ENCODE measurements at regions not wholly inside any gene's neighbourhood (a gene's known extent, or its start where the extent isn't known, plus 50 kb on each side); places are given as distances from the start of the nearest gene placed in this dataset.

- Mint-ChIP-seq H3K4me3 (no peak overlapping the region), H3K27ac (no peak overlapping the region), H3K9me3 (no peaks in the 10 kb centered on the region), H3K4me1 (peaks cover 26% of the 10 kb centered on the region), H3K27me3 (peaks cover 2% of the 10 kb centered on the region), H3K36me3 (ENCODE audit: low read depth) (no peaks in the 10 kb centered on the region)
- CTCF ChIA-PET = no interaction called here
- POLR2A ChIA-PET = no interaction called here
- DNase-seq = no peak
These were observed 128.0 kb upstream of the PRICKLE2 start for GRCh38 chr3:64353226-64353625.

DNA sequence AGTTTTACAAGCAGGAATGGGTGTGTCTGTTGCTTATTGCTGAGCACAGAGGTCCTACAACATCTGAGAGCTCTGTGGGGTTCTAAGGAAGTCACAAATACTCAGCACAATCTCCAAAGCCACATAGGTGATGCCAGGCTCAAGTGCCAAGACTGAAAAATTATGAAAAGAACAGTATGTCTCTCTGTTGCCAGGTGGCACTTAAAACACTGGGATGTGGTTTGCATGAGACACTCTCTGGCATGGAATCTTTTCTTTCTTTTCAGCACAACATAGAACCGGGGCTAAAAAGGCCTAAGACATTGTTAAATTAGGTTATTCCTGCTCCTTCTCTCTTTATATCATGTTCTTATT, 127.3 kb upstream of the PRICKLE2 start:
- Mint-ChIP-seq H3K36me3 (ENCODE audit: low read depth) (no peaks in the 10 kb centered on the region), H3K27ac (no peak overlapping the region), H3K4me1 (peaks cover 26% of the 10 kb centered on the region), H3K9me3 (no peaks in the 10 kb centered on the region), H3K27me3 (peaks cover 2% of the 10 kb centered on the region), H3K4me3 (no peak overlapping the region)
- DNase-seq = no peak
- POLR2A ChIA-PET = no interaction called here
- CTCF ChIA-PET = no interaction called here

- H3K36me3 Mint-ChIP-seq (ENCODE audit: low read depth) = no peaks in the 10 kb centered on the region
- H3K4me1 Mint-ChIP-seq = peaks cover 25% of the 10 kb centered on the region
- H3K4me3 Mint-ChIP-seq = no peak overlapping the region
- H3K9me3 Mint-ChIP-seq = no peaks in the 10 kb centered on the region
- CTCF ChIA-PET = no interaction called here
- no peak overlapping the region for H3K27ac Mint-ChIP-seq
- peaks cover 2% of the 10 kb centered on the region for H3K27me3 Mint-ChIP-seq
- POLR2A ChIA-PET = no interaction called here
- no peak for DNase-seq
These were observed 126.7 kb upstream of the PRICKLE2 start for GRCh38 chr3:64351713-64352638.

DNA sequence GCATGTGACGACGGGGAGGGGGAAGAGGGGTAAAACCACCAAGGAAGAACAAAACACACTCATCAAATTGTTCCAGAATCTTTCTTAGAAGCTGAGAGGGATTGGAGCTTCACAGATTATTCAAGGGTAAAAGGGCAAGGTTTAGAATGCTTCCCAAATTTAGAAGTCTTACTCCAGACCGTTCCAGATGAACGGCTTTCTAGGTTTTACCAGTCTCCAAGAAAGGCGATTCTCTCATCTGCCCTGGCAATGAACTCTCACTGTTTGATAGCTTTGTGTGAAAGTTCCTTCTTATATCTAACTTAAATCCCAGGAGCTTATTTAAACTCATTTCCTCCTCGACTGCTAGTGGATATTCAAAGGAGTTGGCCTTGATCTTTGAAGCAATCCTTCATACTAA, 124.3 kb upstream of the PRICKLE2 start:
- peaks cover 17% of the 10 kb centered on the region for H3K4me1 Mint-ChIP-seq
- H3K27me3 Mint-ChIP-seq = peaks cover 8% of the 10 kb centered on the region
- H3K4me3 Mint-ChIP-seq = no peak overlapping the region
- ChIA-PET CTCF (interaction anchor here (1.3 kb wide), 1 partner anchor 14 kb away, joined by 3 read pairs; no protein-coding TSS in a partner anchor), POLR2A (no interaction called here)
- no peak overlapping the region for H3K27ac Mint-ChIP-seq
- no peaks in the 10 kb centered on the region for H3K36me3 Mint-ChIP-seq (ENCODE audit: low read depth)
- no peak for DNase-seq
- no peaks in the 10 kb centered on the region for H3K9me3 Mint-ChIP-seq

- Mint-ChIP-seq H3K27ac (no peak overlapping the region), H3K36me3 (ENCODE audit: low read depth) (no peaks in the 10 kb centered on the region), H3K4me3 (no peak overlapping the region), H3K9me3 (no peaks in the 10 kb centered on the region), H3K4me1 (peaks cover 3% of the 10 kb centered on the region), H3K27me3 (peaks cover 8% of the 10 kb centered on the region)
- ChIA-PET POLR2A (no interaction called here), CTCF (no interaction called here)
- DNase-seq = no peak
These were observed 120.1 kb upstream of the PRICKLE2 start for GRCh38 chr3:64345371-64345770.

- no peaks in the 10 kb centered on the region for H3K9me3 Mint-ChIP-seq
- POLR2A ChIA-PET = no interaction called here
- no peak overlapping the region for H3K27ac Mint-ChIP-seq
- no peak overlapping the region for H3K4me3 Mint-ChIP-seq
- CTCF ChIA-PET = no interaction called here
- H3K36me3 Mint-ChIP-seq (ENCODE audit: low read depth) = no peaks in the 10 kb centered on the region
- no peaks in the 10 kb centered on the region for H3K4me1 Mint-ChIP-seq
- peaks cover 8% of the 10 kb centered on the region for H3K27me3 Mint-ChIP-seq
- no peak for DNase-seq
These were observed 119.5 kb upstream of the PRICKLE2 start for GRCh38 chr3:64344721-64345207.

DNA sequence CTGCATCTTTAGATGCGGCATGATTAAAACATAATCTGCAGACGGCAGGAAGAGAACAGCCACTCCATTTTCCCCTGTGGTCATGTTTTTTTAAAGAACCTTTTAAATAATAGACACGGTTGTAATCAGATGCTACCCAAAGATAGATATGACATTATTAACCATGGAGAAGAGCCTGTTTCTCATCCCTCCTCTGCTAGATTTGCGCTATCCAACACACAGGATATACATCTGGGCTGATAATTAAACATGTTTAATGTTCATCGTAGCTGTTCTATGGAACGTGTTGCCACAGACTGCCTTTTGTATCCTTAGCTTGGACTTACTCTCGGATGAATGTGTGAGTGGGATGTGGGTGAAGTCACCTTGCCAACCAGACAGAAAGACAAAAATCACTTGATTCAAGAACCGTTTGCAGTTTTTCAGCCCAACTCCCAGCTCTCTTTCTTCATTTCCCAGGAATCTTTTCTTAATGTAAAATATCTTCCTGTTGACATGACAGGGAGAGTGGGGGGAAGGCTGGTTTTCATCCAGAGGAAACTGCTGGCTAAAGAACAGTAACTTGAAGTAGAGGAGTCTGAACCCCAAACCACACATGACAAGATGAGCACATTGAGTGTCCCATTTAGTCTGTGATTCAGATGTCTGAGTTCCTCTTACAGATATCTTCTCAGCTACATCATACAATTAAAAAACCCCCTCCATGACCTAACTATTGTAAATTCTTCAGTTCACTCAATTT, 118.6 kb upstream of the PRICKLE2 start:
- ChIA-PET CTCF (no interaction called here), POLR2A (no interaction called here)
- no peak for DNase-seq
- Mint-ChIP-seq H3K4me3 (no peak overlapping the region), H3K4me1 (no peaks in the 10 kb centered on the region), H3K36me3 (ENCODE audit: low read depth) (no peaks in the 10 kb centered on the region), H3K27me3 (peaks cover 8% of the 10 kb centered on the region), H3K27ac (no peak overlapping the region), H3K9me3 (no peaks in the 10 kb centered on the region)

DNA sequence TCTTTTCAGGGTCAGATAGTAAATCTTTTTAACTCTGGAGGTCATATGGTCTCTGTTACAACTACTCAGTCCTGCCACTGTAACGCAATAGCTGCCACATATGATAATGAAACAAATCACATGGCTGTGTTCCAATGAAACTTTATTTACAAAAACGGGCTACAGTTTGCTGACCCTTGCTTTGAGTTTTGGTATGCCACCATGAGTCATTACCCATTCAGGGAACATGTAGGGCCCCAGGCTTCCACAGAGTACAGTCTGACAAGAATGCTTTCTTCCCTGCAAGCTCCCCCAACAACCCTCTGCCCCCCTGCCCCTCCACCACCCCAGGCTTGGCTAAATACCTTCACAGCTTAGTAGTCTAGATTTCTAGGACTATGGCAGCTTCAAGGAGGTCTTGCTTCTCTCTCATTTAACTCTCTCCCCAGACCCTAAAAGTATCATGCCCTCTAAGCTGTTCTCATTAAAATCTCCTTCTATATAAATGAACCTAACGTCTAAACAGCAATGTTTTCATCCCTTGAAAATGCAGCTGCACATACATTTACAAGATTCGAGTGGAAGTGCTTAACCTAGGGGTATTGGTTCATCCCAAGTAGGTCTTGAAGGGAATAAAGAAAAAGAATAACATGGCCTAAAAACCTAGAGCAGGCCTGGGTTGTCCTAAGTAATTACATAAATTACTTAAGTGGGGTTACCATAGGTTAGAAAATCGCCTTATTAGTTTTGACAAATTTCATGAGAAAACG, 117.8 kb upstream of the PRICKLE2 start:
- no peak overlapping the region for H3K27ac Mint-ChIP-seq
- peaks cover 6% of the 10 kb centered on the region for H3K27me3 Mint-ChIP-seq
- no peak overlapping the region for H3K4me3 Mint-ChIP-seq
- ChIA-PET CTCF (no interaction called here), POLR2A (no interaction called here)
- no peaks in the 10 kb centered on the region for H3K36me3 Mint-ChIP-seq (ENCODE audit: low read depth)
- no peak for DNase-seq
- no peaks in the 10 kb centered on the region for H3K4me1 Mint-ChIP-seq
- no peaks in the 10 kb centered on the region for H3K9me3 Mint-ChIP-seq

DNA sequence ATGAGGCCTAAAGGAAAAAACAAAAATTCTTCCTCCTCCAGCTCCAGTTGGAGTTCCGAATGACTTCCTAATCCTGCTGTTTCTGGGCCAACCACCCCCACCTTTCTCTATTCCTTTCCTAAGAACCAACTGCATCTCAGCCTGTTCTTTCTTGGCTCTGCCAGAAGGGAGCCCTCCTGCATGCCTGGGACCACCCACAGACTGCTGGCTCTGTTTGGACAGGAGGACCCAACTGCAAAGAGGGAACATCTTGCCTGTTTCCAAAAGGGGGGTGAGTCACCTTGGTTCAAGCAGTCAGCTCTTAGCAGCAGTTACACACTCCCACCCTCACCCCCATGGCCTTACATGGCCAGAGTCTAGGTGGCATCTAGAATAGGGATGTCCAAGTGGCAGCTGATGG, 116.0 kb upstream of the PRICKLE2 start:
- DNase-seq = no peak
- no peaks in the 10 kb centered on the region for H3K36me3 Mint-ChIP-seq (ENCODE audit: low read depth)
- no peaks in the 10 kb centered on the region for H3K9me3 Mint-ChIP-seq
- H3K4me3 Mint-ChIP-seq = no peak overlapping the region
- ChIA-PET POLR2A (no interaction called here), CTCF (no interaction called here)
- H3K27ac Mint-ChIP-seq = no peak overlapping the region
- H3K4me1 Mint-ChIP-seq = no peaks in the 10 kb centered on the region
- H3K27me3 Mint-ChIP-seq = peaks cover 6% of the 10 kb centered on the region

DNA sequence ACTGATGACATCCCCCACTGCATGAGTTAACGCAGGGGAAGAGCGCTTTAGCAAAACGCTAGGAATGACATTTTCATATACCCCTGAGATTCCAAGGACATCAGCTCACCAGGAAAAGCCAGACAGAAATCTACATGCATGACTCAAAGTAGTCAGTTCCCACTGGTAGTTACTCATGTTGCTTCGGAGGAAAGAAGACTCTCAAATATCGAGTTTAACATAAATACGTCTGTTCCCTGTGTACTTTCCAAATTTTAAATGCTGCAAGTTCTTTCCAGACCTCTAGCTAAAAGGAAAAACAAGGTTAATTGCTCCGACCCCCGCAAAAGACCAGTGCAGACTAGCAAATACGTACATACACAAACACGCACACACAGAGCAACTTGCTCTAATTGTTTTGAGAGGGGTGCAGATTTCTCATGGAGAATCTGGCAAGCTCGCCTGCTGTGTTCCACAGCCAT, 115.4 kb upstream of the PRICKLE2 start:
- Mint-ChIP-seq H3K4me3 (no peak overlapping the region), H3K4me1 (no peaks in the 10 kb centered on the region)

DNA sequence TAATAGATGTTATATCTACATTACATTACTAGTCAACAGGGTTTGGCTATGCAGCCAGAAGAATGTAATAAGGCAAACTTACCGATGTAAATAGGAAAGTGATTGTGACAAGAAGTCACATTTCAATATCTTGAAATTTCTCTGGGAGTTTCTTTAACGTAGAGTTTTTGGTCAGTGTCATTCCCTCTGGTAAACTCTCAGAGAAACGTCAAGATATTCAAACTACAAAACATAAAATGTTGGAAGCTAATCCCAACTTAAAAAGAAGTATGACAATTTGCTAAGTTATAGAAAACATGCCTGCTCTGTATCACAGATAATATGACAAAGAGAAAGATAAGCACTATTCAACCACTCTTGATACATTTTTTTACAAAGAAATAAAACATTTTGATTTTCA, 111.2 kb upstream of the PRICKLE2 start:
- CTCF ChIA-PET = no interaction called here
- no peak overlapping the region for H3K4me3 Mint-ChIP-seq
- H3K27ac Mint-ChIP-seq = no peak overlapping the region
- DNase-seq = no peak
- H3K9me3 Mint-ChIP-seq = no peaks in the 10 kb centered on the region
- H3K4me1 Mint-ChIP-seq = no peaks in the 10 kb centered on the region
- no peaks in the 10 kb centered on the region for H3K36me3 Mint-ChIP-seq (ENCODE audit: low read depth)
- POLR2A ChIA-PET = no interaction called here
- no peaks in the 10 kb centered on the region for H3K27me3 Mint-ChIP-seq

More for the DNA sequence above, 115.4 kb upstream of the PRICKLE2 start:
- no peaks in the 10 kb centered on the region for H3K9me3 Mint-ChIP-seq
- peaks cover 6% of the 10 kb centered on the region for H3K27me3 Mint-ChIP-seq
- POLR2A ChIA-PET = no interaction called here
- CTCF ChIA-PET = no interaction called here
- H3K36me3 Mint-ChIP-seq (ENCODE audit: low read depth) = no peaks in the 10 kb centered on the region
- H3K27ac Mint-ChIP-seq = no peak overlapping the region
- no peak for DNase-seq

- Mint-ChIP-seq H3K4me3 (no peak overlapping the region), H3K4me1 (no peaks in the 10 kb centered on the region), H3K27ac (no peak overlapping the region), H3K36me3 (ENCODE audit: low read depth) (no peaks in the 10 kb centered on the region), H3K9me3 (no peaks in the 10 kb centered on the region), H3K27me3 (no peaks in the 10 kb centered on the region)
- DNase-seq = no peak
- ChIA-PET CTCF (no interaction called here), POLR2A (no interaction called here)
These were observed 107.4 kb upstream of the PRICKLE2 start for GRCh38 chr3:64332459-64333350.

Data from activated CD4-positive, alpha-beta memory T cell treated with anti-CD3 and anti-CD28 coated beads, Interleukin-2, amount 10 ng/mL, durations not matched to agents 7 days and 5 days (primary cell).